HG03520 (cell line): ENCODE measurements at regions not wholly inside any gene's neighbourhood (a gene's known extent, or its start where the extent isn't known, plus 50 kb on each side); places are given as distances from the start of the nearest gene placed in this dataset.

Experiments used
- ATAC-seq: cut with Tn5 transposase; IDR thresholded peaks from one replicate; pipeline ENCODE4 v1.9.1; 2021; ENCODE audit warnings: mild to moderate bottlenecking, moderate library complexity; ENCODE audit not compliant: unreplicated experiment

DNA sequence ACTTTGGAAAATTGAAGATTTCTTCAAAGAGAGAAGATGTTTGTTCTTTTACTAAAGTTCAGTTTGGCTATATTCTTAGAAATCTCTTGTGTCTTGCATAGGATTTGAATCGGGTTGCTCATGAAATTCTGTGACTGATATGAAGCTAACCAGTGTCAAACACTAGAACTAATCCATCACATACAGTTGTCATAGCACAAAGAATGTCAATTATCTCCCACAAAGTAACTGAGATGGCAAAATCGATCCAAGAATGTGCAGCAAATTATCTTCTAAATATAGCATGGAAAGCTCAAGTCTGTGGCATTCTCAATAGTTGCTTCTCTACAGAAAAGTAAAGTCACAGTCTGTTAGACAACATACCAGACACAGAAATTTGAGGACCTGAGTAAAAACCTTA, 768.1 kb upstream of the LRRN3 start:
- ATAC-seq = no peak

- no peak for ATAC-seq
Measured at GRCh38 chr7:110326966-110327365, 764.0 kb upstream of the LRRN3 start.

GRCh38 chr7:110336423-110336822, 754.5 kb upstream of the LRRN3 start:
- ATAC-seq = no peak

DNA sequence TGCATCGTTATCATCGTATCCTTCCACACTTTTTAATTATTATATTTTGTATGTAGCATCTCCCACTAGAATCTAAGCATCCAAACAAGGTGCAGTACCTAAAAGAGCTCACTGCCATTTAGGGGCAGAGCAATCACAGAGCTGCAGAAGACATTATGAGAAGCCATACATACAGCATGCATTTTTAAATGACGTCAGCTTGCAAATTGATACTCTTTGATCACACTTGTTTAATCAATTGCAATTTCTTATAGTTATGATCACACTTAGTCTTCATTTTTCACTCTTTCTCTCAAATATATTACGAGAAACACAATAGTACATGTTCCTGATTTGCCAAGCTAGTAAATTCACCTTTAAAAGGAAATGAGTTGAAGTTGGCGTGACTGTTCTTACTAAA, 753.3 kb upstream of the LRRN3 start:
- no peak for ATAC-seq

GRCh38 chr7:110347081-110347480, 743.8 kb upstream of the LRRN3 start:
- no peak for ATAC-seq

DNA sequence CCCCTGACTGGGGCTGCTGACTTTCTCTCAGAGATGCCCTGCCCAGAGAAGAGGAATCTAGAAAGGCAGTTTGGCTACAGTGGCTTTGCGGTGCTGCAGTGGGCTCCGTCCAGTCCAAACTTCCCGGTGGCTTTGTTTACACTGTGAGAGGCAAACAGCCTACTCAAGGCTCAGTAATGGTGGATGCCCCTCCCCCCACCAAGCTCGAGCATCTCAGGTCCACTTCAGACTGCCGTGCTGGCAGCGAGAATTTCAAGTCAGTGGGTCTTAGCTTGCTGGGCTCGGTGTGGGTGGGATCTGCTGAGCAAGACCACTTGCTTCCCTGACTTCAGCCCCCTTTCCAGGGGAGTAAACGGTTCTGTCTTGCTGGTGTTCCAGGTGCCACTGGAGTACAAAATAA, 734.5 kb upstream of the LRRN3 start:
- ATAC-seq = no peak

GRCh38 chr7:110358028-110358427, 732.9 kb upstream of the LRRN3 start:
- no peak for ATAC-seq

GRCh38 chr7:110371709-110372108, 719.2 kb upstream of the LRRN3 start:
- ATAC-seq = no peak

DNA sequence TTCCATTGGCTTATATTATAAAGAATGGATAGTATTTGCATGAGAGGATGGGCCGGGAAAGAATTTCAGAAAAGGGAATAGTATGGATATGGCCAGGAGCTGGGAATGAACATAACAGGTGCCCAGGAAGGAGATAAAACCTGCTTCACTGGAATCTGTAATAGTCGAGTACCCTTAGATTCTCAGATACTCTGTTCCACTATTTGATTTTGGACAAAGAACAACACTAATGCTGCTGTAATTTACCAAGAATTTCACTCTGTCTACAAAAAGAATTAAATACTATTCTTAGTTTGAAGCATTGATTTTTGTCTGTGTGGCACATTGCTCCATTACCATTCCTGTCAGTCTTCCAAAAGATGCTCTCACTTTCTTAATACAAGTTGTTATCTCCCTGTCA, 718.2 kb upstream of the LRRN3 start:
- ATAC-seq = no peak

DNA sequence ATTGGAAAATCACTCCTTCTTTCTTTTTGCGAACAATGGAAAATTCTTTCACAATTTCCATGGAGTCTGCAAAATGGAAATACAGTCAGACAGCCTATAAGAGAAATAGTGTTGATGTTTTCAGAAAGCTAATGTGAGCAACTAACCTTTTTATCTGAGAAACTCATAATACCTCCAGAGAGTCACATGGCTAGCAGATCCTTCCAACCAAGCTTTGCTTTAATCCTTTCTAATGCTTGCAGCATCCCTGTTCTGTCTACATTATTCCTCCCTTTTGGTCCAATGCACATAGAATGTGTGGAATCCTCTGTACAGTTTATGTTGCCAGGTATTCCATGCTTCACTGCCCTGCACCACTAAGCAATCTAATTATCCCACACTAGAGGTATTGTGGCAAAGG, 717.5 kb upstream of the LRRN3 start:
- no peak for ATAC-seq

- no peak for ATAC-seq
Measured at GRCh38 chr7:110373859-110374258, 717.1 kb upstream of the LRRN3 start.

GRCh38 chr7:110375068-110375467, 715.9 kb upstream of the LRRN3 start:
- no peak for ATAC-seq

DNA sequence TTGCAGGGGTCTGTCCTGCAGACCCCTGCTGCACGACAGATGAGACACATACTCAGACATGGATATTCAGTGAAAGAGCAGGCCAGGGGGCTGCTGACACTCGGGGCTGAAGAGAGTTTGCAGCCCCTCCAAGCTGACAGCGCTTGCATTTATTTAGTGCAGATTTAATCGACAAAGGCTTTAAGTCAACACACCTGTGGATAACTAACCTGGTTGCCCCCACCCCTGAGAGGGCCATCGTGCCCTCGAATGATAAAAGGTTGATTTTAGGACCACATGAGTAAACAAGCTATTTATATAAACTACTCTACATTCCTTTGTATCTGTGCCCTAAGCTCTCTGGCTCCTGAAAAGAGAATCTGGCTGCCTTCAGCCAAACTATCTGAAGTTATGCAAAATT, 708.2 kb upstream of the LRRN3 start:
- no peak for ATAC-seq

- ATAC-seq = no peak
Measured at GRCh38 chr7:110386006-110386405, 704.9 kb upstream of the LRRN3 start.

DNA sequence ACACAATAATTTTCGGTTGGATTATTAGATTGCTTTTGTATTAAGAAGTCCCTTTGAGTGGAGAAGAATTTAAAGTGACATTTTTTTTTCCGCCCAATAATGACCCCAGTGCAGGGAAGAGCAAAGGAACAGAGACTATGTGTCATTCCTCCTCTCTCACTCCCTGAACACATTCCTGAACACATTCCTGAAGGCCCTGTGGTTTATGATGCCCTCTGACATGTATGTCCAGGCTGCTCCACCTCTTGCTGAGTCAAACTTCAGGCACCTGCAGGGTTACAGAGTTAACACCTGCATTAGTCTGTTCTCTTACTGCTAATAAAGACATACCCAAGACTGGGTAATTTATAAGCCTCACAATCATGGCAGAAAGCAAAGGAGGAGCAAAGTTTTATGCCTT, 704.0 kb upstream of the LRRN3 start:
- no peak for ATAC-seq

DNA sequence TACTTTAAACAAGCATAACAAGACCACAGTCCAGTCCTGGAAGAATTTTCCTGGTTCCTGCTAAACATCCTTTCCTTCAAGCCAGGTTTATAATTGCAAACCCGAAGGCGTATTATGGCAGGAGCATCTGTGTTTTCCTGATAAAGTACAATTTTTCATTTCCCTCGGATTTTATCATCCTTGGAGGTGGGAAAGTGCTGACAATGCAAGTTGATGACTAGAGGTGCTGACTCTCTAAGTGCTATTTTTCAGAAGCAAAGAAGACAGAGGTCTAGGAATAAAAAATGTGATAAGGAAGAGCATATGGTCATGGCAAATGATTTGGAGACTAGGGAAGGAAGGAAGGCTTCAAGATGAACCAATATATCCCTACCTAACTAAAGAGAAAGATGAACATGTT, 703.2 kb upstream of the LRRN3 start:
- ATAC-seq = no peak

GRCh38 chr7:110388457-110388856, 702.5 kb upstream of the LRRN3 start:
- no peak for ATAC-seq

DNA sequence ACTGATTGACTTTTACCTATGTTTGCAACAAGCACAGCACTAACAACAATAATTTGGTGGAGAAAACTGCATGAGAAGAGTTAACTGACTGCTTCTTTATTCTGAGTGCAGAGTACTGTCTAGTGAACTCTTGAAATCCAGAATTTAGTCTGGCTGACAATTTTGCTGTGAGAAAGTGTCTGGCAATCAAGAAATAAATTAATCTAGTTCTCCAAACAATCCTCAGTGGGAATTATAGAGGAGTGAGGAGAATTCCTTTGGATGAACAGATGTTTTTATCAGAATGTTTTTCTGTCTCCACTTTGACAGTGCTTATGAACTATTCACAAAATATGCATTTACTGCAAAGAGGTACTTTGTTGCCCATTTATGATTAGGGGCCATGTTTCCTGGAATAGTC, 694.9 kb upstream of the LRRN3 start:
- ATAC-seq = no peak

DNA sequence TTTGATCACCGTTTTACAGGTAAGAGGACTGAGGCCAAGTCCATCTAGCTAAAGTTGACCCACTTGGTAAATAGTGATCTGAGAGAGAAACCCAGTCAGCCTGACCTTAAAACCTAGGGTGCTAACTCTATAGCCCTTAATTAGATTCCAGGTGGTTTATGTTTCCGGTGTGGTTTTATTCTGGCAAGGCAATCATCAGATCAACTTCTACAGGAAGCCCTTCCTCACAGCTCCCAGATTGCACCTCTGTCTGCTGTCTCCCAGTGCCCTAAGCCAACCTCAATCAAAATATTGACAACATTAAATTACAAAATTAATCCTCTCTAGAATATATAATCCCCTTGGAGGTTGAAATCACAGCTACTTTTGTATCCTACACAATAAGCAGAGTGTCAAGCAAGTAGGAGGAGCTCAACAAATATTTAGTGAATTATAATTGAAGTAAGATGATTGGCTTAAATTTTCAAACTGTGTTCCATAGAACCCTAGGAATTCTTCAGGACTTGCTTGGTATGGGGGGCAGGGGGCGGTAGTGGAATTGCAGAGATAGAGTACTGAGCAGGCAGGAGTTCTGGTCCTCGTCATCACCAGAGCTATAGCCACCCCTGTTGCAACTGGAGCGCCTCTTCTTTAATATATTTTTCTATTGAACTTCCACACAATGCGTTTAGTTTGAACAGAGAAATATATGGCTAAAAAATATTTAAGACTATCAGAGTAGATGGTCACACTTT, 692.8 kb upstream of the LRRN3 start:
- ATAC-seq = no peak

DNA sequence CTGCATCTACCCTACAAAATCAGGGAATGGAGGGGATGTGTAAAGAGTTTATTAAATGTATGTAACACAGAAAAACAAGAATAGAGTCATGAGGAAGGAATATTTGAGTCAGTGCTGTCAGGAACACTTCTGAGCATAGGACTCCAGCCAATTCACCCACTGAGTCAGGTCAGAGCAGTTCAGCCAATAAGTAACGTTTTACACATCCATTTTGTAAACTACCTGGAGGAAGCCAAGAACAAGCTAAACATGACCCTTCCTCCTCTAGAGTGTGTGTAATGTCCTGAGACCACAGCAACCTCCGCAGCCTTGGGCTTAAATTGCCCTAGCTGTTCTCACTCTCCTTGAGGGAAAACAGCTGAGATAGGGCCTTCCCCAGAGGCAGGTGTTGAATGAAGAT, 691.5 kb upstream of the LRRN3 start:
- ATAC-seq = no peak

GRCh38 chr7:110400411-110400810, 690.5 kb upstream of the LRRN3 start:
- ATAC-seq = no peak

DNA sequence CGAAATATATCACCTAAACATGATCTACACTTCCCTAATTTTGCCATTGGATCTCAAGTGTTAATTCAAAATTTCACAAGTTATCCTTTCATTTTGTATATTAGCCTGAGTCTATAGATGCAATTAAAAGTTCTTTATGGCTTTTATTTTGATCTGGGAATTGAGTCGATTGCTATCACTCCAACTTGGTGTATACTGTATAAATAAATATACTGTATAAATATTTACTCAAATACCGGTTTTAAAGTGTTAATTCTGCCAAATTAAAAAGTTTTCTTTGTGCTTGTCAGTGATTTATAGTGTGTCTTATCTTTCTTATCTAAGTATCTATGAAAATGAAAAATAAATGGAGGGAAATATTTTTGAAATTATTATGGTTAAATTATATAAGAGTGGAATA, 683.7 kb upstream of the LRRN3 start:
- no peak for ATAC-seq

- ATAC-seq = no peak
Measured at GRCh38 chr7:110407706-110408105, 683.2 kb upstream of the LRRN3 start.
